HG03139 (cell line): ENCODE measurements at regions not wholly inside any gene's neighbourhood (a gene's known extent, or its start where the extent isn't known, plus 50 kb on each side); places are given as distances from the start of the nearest gene placed in this dataset.
"Not testable (repeated sequence)": the region's sequence is repeated elsewhere in the genome, so short reads cannot be mapped to it uniquely, and the experiment has no call there.

Source experiments
- ATAC-seq: cut with Tn5 transposase; IDR thresholded peaks from one replicate; pipeline ENCODE4 v1.9.1; 2021; ENCODE audit not compliant: unreplicated experiment

GRCh38 chr14:22344673-22345072 lies 244.4 kb downstream of the DAD1 start:
- ATAC-seq: no peak

GRCh38 chr14:22344209-22344608 lies 244.8 kb downstream of the DAD1 start:
- not testable (repeated sequence) for ATAC-seq

GRCh38 chr14:22341049-22341448 lies 248.0 kb downstream of the DAD1 start:
- no peak for ATAC-seq

- ATAC-seq: no peak
Measured at GRCh38 chr14:22338917-22339715, 249.9 kb downstream of the DAD1 start.

- no peak for ATAC-seq
Measured at GRCh38 chr14:22338381-22338780, 250.6 kb downstream of the DAD1 start.

GRCh38 chr14:22337938-22338337 lies 251.1 kb downstream of the DAD1 start:
- ATAC-seq: no peak

GRCh38 chr14:22337521-22337920 lies 251.5 kb downstream of the DAD1 start:
- ATAC-seq: no peak

- ATAC-seq: no peak
Measured at GRCh38 chr14:22336031-22336430, 253.0 kb downstream of the DAD1 start.

- no peak for ATAC-seq
Measured at GRCh38 chr14:22334627-22335026, 254.4 kb downstream of the DAD1 start.

GRCh38 chr14:22334275-22334577 lies 254.8 kb downstream of the DAD1 start:
- no peak for ATAC-seq

GRCh38 chr14:22333422-22334274 lies 255.4 kb downstream of the DAD1 start:
- ATAC-seq: no peak

- no peak for ATAC-seq
Measured at GRCh38 chr14:22332686-22333421, 256.2 kb downstream of the DAD1 start.

- ATAC-seq: no peak
Measured at GRCh38 chr14:22329371-22329770, 259.7 kb downstream of the DAD1 start.

- ATAC-seq: no peak
Measured at GRCh38 chr14:22325676-22326400, 263.2 kb downstream of the DAD1 start.

- ATAC-seq: no peak
Measured at GRCh38 chr14:22320362-22320750, 268.7 kb downstream of the DAD1 start.

- ATAC-seq: no peak
Measured at GRCh38 chr14:22319526-22320361, 269.3 kb downstream of the DAD1 start.

- no peak for ATAC-seq
Measured at GRCh38 chr14:22318951-22319350, 270.1 kb downstream of the DAD1 start.

GRCh38 chr14:22316473-22316872 lies 272.6 kb downstream of the DAD1 start:
- ATAC-seq: no peak

GRCh38 chr14:22315336-22315735 lies 273.7 kb downstream of the DAD1 start:
- no peak for ATAC-seq

GRCh38 chr14:22314183-22314820 lies 274.7 kb downstream of the DAD1 start:
- ATAC-seq: no peak
